HUDEP-2 (cell line): ENCODE measurements at regions not wholly inside any gene's neighbourhood (a gene's known extent, or its start where the extent isn't known, plus 50 kb on each side); places are given as distances from the start of the nearest gene placed in this dataset.

Experiments used
- DNase-seq, 76 experiments: peaks; one replicate each; lab custom pipeline; 2025; ENCODE audit not compliant: unreplicated experiment in 76 of 76; lab: John Stamatoyannopoulos, UW

DNA sequence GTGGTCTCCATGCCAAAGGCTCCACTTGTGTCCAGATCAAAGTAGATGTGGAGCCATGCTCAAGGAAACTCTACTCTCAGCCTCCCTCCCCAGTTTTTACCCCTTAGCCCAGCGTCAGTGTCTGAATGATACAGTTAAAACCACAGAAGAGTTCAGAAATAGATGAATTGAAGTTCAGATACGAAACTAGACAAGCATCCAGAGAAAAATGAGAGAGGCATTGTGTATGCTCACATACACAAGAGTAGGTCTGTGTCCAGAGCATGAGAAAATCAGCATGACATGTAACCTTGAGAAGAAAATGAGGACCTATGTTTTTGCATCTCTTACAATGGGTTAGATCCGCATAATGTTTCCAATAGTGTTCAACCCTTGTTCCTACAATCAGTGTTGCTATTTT, 612.8 kb upstream of the PKDCC start:
- no peak for DNase-seq

DNA sequence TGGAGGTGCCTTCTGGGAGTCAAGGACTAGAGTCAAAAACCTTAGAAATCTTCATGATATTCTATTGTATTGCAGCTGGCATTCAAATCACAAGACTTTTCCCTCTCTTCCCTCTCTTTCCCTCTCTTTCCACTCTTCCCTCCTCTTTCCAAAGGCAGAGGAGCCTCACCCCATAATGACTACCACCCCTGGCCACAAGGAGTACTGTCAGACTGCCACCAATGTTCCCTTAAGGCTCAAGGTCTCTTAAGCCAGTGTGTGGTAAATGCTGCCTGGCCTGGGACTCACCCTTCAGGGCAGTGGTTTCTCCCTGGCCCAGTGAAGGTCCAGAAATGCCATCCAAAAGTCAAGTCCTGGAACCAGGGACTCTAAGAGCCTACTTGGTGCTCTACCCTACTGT, 605.9 kb upstream of the PKDCC start:
- no peak for DNase-seq

DNA sequence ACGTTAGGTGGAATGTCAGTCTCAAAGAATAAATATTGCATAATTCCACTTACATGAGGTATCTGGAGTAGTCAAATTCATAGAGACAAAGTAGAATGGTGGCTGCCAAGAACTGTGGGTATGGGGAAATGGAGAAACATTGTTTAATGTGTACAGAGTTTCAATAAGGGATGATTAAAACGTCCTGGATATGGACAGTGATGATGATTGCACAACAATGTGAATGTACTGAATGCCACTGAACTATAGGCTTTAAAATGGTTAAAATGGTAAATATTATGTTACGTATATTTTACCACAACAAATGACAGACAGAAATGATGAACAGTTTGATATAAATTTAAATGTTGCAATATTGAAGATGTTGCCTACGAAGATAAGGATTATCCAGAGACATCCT, 602.0 kb upstream of the PKDCC start:
- DNase-seq = no peak

DNA sequence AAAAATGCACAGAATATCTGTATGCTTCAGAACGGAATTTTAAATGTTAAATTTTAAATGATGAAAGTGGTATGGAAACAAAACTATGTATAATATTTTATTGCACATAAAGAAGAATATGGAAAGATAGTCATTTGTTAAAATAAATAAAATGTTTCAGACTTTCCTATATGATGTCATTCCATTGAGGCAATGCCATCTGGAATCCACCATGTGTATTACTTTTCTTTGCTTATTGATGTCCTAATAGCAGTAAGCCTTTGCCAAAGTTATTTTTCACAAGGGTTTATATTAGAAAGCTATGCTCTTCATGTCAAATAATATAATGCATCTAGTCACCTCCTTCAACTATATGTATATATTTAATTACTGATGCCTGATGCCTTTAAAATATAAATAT, 601.6 kb upstream of the PKDCC start:
- no peak for DNase-seq

DNA sequence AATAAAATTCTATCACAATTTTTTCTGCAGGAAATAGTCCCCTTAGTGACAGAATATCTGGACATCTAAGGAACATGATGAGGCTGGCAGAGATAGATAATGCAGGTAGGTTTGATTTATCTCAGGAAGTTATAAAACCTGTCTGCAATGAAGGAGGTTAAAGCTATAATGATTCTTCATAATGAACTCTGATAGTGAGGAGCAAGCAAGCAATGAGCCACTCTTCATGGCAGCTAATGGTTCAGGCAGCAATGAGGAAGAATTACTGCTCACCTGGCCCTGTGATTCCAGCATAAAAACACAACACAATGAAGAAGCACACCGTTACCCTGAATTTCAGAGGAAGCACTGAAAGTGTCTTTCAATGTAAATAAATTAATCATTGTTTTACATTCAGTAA, 599.6 kb upstream of the PKDCC start:
- no peak for DNase-seq

DNA sequence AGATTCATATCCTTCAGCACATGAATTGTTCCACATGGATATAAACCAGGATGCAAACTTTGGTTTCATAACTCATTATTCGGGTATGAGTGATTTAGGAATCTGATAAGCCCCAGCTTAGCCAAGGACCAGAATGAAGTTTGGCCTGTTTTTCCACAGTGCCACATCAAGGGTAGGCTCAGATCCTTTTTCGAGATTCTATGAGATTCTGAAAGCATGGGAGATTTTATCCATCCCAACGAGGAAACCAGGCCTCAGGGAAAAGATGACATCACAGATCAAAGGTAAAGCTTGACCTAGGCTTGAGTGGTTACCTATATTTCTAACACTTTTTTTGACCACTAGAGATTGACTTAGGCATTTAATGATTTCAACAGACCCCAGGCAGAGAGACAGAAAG, 590.8 kb upstream of the PKDCC start:
- no peak for DNase-seq

DNA sequence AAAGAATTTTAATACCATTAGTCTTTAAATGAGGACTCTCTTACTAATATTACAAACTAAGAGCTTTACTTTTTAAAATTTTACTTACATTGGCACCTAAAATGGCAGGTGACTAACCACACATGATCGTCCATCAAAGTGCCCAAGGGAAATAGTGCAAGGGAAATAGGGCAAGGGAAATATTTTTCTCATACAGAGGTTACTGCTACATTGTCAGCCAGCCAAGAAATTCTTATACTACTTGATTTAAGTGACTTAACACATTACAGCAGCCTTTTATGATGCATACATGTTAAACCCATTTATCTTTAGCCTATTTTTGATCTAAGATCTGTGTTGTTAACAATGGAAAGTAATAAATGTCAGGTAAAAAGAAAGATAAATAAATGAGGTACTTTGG, 587.2 kb upstream of the PKDCC start:
- DNase-seq = no peak

DNA sequence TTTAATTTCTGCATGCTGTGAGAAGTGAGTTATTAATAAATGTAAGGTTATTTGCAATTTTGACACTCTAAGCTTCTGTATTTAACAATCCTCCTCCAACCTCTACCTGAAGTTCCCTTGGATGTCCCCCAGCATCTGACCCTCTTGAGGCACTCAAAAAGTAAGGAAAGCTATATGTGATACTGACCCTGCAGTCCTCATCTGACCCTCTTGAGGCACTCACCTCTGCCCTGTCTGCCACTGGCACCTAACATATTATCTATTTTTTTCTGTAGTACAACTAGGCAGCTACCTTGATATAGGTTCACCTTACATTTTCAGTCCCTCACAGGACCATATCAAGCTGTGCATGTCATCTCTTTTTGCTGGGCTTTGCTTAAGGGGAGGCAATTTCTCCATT, 583.4 kb upstream of the PKDCC start:
- DNase-seq = no peak

DNA sequence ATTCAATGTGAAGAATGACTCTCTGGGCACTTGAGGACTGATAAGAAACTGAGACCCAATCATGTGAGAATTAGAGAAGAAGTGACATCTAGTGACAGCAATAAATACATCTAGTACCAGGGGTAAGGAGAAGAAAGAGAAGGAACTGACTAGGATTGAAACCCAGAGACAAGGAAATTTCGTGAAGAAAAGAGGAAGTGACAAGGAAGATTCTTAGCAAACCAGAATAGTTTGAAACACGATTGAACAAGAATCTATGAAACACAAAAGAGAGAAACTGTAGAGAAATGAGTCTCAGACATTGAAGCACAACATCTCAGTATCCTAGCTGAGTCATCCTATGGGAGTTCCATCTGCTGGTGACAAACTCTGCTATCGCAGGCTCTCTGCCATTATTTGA, 571.9 kb upstream of the PKDCC start:
- peak in 20 of 76 experiments; percentile 1 to 65 (median 18) for DNase-seq

DNA sequence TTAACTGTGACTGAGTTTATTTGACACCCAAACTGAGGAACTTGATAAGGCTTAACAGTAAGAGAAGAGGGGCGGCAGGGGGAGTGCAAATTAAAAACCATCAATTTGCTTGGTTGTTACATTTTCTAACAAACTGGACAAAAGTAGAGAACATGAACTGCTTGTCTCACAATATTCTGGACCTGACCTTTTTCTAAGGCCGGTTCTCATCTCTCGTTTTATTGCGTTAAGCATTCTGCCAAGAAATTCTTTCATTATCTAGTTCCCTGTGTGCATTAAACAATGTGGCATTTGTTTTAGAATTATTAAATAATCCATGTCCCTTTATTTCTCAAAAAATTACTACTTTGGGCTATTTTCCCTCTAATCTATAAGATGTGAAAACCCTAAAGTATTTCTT, 565.2 kb upstream of the PKDCC start:
- DNase-seq = no peak

DNA sequence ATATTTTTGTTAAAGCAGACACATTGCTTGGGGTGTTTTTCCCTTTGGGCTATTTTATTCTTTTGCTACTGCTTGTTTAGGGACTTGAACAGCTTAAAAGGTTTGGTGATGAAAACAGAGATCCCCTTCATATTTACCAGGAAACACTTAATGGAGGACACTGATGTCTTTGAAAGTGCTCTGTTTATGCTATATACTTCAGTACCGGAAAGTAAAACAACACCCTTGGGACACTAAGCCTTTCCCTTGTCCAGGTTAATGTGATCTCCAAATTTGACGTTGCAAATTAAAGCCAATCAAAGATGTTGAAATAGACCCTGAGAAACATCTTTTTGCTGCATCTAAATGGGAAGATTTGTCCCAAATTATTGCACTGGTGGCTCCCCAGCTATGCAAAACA, 564.6 kb upstream of the PKDCC start:
- DNase-seq = no peak

DNA sequence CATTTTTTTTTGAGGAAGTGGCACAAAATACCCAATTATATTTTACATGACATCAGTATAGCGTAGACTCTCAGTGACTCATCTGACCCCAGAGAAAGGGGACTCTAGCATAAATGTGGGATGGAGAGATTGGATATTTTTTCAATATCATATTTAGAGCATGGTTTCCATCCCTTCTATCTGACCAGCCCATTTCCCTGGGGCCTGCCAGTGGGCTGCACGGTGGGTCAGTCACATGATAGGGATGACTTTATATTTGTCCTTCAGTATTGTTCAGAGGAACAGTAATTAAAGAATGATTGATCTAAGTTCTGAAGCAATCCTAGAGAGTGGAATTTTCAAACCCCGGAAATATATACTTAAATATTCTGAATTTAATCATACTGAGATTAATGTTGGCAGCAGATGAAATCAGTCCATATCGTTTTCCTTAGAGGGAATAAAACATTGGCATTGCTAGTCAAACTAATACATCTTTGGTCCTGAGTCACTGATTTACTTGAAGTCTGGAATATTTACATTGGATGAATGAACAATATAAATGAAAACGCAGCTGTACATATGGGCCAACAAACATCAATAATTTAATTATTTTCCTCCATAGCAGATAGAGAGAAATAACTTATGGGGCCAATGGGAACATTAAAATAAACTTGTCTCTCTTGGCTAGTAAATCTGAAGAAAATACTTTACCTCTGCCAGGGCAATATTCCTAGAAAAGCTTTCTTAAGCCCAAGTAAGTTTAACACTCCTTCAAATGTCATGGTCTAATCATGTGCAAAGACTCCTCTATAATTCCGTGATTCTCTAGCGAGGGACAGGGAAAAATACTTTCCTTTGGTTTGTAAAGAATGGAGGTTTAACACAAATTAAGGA, 563.6 kb upstream of the PKDCC start:
- no peak for DNase-seq

DNA sequence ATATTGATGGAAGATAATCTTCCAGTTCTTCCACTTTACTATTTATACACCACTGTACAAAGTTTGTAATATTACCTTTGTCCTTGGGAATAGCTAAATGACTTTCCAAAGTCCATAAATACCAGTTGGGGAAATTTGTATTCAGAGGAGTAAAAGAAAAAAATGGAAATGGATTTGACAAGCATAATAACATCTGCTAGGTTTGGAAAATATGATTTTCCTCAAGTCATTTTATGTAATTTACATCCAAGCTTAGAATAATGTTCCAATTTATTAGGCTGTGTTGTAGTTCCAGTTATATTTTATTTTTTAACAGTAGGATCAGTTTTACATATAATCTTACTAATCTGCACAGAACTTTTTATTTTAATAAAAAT, 563.0 kb upstream of the PKDCC start:
- no peak for DNase-seq

DNA sequence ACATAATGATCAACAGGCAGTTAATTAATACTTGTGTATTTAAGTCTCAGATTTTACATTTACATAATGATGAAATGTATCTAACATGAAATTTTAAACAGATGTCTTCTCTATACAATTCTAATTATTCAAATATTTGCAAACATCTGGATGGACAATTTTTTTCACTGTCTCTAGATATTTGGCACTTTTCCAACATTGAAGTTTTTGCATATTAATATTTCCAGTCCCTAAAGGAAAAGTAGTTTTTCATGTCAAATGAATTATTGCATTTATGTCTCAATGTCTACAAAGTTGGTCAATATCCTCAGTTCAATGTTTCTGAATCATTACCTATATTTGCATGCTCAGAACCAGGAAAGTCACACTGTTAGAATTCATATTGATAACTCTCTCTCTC, 560.9 kb upstream of the PKDCC start:
- no peak for DNase-seq

DNA sequence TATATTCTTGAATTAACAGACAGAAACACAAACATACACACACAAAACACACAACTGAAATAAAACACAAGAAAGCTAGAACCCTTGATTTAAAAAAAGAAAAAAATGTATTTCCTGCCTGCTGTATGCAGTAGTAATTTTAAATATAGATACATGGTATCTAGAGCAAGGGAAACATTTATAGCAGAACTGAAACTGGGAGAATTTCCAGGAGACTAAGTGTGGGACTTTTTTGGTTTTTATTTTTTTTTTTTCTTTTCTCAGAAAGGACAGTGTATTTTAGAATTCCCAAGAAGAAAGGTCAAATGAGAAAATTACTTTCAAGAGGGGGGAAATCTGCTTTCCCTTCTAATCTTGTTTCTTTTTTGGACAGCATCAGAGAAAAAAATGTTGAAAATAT, 558.9 kb upstream of the PKDCC start:
- DNase-seq = no peak

DNA sequence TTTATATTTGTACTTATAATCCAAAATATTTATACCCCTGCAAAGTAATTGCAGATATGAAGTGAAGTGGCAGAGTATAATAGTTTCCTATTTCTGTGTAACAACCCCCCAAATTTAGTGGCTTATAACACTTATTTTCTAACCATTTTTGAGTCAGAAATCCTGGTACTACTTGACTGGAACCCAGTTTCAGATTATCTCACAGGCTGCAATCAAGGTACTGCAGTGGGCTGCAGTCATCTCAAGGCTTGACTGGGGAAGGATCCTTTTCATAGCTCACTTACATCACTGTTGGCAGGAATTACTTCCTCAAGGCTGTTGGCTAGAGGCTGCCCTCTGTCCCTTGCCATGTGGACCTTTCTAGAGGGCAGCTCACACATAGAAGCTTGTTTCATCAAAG, 558.2 kb upstream of the PKDCC start:
- DNase-seq = no peak

DNA sequence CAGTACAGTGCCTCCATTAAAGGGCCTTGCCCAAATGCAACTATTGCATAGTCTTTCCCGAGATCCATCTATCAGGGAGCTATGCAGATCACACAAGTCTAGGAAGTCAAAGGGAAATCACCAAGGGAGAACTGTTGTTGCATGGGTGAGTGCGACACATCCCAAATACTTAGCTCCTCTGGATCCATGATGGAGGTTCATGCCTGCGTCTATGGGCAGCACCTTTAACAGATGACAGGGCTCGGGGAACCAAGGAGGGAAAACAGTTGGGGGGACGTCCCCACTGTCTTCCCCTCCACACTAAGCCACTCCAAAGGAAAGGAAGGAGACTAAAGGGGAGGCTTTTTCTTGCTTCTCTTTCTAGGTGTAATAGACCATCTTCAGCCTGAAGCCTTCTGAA, 552.8 kb upstream of the PKDCC start:
- DNase-seq = no peak

DNA sequence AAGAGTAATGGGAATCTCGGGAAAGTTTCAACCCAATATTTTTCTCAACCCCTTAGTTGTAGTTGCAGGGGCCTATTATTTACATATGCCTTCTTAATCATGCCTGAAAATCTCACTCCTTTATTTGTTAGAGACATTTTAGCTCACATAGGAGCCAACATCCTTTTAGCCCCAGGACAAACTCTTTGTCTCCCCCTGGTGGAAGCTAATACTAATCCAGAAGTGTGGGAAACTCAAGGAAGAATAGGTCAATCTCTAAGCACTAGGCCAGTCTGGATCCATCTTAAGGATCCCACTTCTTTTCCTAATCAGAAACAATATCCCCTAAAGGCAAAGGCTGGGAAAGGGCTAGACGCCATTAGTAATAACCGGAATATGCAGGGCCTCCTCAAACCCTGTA, 550.9 kb upstream of the PKDCC start:
- peak in 16 of 76 experiments; percentile 0 to 19 (median 8) for DNase-seq

DNA sequence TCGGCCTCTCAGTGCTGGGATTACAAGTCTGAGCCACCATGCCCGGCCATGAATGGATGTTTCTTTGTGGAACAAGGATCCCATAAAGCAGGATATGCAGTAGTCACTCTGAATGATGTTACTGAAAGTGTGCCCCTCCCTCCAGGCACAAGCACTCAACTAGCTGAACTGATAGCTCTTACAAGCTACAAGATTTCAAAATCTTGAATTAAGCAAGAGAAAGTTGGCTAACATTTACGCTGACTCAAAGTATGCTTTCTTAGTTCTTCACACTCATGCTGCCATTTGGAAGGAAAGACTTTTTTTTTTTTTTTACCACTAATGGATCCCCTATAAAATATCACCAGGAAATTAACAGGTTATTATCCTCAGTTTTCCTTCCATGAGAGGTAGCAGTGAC, 549.0 kb upstream of the PKDCC start:
- no peak for DNase-seq

DNA sequence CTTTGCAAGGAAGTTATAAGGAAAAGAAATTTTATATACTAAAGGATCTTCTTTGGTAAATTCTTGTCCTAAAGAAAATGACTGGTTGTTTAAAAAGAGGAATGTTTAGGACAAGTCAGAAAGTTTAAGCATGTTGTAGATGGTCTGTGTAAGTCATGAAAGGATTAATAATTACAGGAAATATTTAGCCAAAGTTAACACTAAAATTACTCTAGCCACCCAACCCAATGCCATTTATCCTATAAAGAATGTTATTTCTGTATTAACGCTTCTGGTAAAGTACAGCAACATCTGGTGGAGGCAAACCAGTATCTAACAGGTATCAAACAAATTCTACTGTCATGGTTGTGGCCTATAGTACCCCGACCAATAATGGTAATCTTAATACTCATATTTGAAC, 546.9 kb upstream of the PKDCC start:
- no peak for DNase-seq

DNA sequence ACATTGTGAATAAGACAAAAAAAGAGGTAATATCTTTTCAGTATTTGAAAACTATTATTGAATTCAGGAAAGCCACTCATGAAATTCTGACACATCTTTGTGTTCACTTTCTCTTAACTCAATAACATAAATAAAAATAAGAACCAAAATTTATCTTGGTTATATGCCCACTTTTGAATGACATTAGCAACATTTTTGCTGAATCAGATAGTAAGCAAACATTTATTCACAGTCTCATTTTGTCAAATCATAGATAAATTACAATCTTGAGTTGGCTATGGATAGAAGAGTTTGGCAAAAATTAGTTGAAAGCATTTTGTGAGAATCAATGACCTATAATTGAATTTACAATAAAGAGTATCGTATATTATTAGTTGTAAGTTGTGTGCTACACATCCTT, 545.1 kb upstream of the PKDCC start:
- no peak for DNase-seq

DNA sequence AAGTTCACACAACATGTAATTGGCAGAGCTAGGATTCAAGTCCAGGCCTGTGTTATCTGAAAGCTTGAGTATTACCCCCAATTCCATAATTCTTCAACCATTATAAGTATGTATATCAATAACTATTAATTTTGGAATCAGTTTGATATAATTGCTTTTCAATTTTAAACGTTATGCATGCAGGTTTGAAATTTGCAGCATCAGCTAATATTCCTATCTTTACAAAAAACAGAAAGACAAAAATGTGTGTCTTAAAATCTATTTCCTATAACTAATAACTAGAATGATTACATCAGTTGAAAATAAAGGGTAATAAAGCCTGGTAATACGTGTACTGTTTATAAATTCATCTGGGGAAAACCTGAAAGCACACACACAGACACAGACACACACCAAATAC, 543.3 kb upstream of the PKDCC start:
- DNase-seq = no peak

DNA sequence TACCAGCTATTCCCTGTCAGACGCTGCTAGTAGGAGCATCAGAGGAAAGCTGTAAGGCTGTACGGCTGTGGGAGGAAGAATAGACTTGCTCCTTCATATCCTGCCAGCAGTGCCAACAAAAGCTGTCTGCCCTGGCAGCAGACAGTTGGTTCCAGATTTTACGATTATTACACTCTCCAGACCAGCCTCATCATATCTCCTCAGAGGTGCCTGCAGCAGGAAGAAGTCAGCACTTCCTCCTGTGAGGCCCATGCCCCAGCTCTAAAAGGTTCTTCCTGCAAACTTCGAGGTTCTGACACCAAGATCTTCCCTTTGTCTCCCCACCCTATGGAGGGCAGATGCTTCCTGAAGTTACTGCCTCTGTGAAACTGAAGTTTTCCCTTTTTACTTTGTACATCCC, 537.7 kb upstream of the PKDCC start:
- DNase-seq = no peak
